ENCODE measurements at regions not wholly inside any gene's neighbourhood (a gene's known extent, or its start where the extent isn't known, plus 50 kb on each side); places are given as distances from the start of the nearest gene placed in this dataset.
"Not testable (repeated sequence)": the region's sequence is repeated elsewhere in the genome, so short reads cannot be mapped to it uniquely, and the experiment has no call there.

DNA sequence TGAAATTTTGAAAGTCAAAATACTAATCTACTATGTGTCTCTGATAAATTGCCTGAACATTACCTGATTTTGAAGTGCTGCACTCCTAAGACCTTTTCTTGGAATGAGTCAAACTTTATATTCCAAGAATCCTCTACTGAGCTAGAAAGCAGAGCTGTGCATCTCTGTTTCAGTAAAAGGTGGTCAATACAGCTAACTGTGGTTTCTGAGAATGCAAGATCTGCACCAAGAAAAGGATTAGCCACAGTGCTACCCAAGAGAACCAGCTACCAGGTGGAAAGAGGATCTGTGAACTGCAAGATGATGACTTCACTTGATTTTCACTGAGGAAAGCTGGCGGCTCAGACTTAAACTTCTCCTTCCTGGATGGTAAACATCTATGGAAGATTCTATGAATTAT lies 289.3 kb downstream of the LIPI start:
- H3K14ac ChIP-seq (ENCODE audit: low read length); H2BK12ac ChIP-seq (ENCODE audit: low read length); H4K12ac ChIP-seq (ENCODE audit: low read depth, low read length); H3K9me3 ChIP-seq (ENCODE audit: insufficient read depth, low read depth, low read length); H3K23ac ChIP-seq (ENCODE audit: low read length); H3K4me1 ChIP-seq (ENCODE audit: control insufficient read depth in 1 of 2, insufficient read depth in 2 of 2, low read length in 2 of 2); H3K36me3 ChIP-seq (ENCODE audit: control insufficient read depth in 1 of 2, insufficient read depth in 2 of 2, low read length in 2 of 2); H3K4me2 ChIP-seq (ENCODE audit: low read length); H4K91ac ChIP-seq (ENCODE audit: low read depth, low read length); H4K8ac ChIP-seq (ENCODE audit: low read depth, low read length); H2AFZ ChIP-seq (ENCODE audit: insufficient read depth, low read length, poor library complexity); H3K27me3 ChIP-seq (ENCODE audit: insufficient read depth, low read length); H2BK120ac ChIP-seq (ENCODE audit: insufficient read depth, low read length, poor library complexity); H3K79me1 ChIP-seq (ENCODE audit: low read length); DNase-seq; H3K27ac ChIP-seq (ENCODE audit: low read depth, low read length); H2BK5ac ChIP-seq (ENCODE audit: low read depth, low read length, poor library complexity); H3K9ac ChIP-seq (ENCODE audit: low read length); H3K4ac ChIP-seq (ENCODE audit: low read depth, low read length); H3K4me3 ChIP-seq (ENCODE audit: low read depth, low read length); H3K18ac ChIP-seq (ENCODE audit: low read length); H3K79me2 ChIP-seq (ENCODE audit: control insufficient read depth, insufficient read depth, low read length, poor library complexity); H2AK5ac ChIP-seq (ENCODE audit: low read length): not testable (repeated sequence)
- WGBS (ENCODE audit: extremely low coverage, insufficient coverage, insufficient read length): no CpG with 5 or more reads among the region's 1 CpG

DNA sequence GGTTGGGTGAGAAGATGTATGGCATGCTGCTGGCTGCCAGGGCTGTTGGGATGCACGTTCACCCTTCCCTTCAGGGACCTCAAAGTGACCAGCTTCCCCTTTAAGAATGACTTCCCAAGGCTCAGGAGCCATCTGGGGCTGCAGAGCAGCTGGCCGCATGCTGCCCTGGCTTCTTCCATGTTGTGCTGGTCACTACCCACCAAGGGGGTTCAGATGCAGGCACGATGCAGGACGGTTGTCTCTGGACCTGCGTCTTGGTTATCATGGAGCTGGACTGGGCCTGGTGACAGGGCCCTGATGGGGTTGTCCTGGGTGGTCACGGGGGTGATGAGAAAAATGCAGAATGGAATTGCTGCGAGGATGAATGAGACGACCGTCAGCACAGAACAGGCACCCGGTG lies 297.8 kb downstream of the POTED start:
- not testable (repeated sequence) for H3K4me2 ChIP-seq (ENCODE audit: low read length); H2AFZ ChIP-seq (ENCODE audit: insufficient read depth, low read length, poor library complexity); H3K79me2 ChIP-seq (ENCODE audit: control insufficient read depth, insufficient read depth, low read length, poor library complexity); H4K12ac ChIP-seq (ENCODE audit: low read depth, low read length); H3K79me1 ChIP-seq (ENCODE audit: low read length); H3K18ac ChIP-seq (ENCODE audit: low read length); H3K9ac ChIP-seq (ENCODE audit: low read length); H3K23ac ChIP-seq (ENCODE audit: low read length); H2AK5ac ChIP-seq (ENCODE audit: low read length); H4K8ac ChIP-seq (ENCODE audit: low read depth, low read length); H2BK120ac ChIP-seq (ENCODE audit: insufficient read depth, low read length, poor library complexity); H3K4ac ChIP-seq (ENCODE audit: low read depth, low read length); H2BK5ac ChIP-seq (ENCODE audit: low read depth, low read length, poor library complexity); H2BK12ac ChIP-seq (ENCODE audit: low read length); H3K27me3 ChIP-seq (ENCODE audit: insufficient read depth, low read length); H3K14ac ChIP-seq (ENCODE audit: low read length); DNase-seq; H3K27ac ChIP-seq (ENCODE audit: low read depth, low read length); H3K36me3 ChIP-seq (ENCODE audit: control insufficient read depth in 1 of 2, insufficient read depth in 2 of 2, low read length in 2 of 2); H3K4me1 ChIP-seq (ENCODE audit: control insufficient read depth in 1 of 2, insufficient read depth in 2 of 2, low read length in 2 of 2); H3K4me3 ChIP-seq (ENCODE audit: low read depth, low read length); H4K91ac ChIP-seq (ENCODE audit: low read depth, low read length)
- no CpG with 5 or more reads among the region's 10 CpGs for WGBS (ENCODE audit: extremely low coverage, insufficient coverage, insufficient read length)
- peaks cover 13% of the 10 kb centered on the region for H3K9me3 ChIP-seq (ENCODE audit: insufficient read depth, low read depth, low read length)

DNA sequence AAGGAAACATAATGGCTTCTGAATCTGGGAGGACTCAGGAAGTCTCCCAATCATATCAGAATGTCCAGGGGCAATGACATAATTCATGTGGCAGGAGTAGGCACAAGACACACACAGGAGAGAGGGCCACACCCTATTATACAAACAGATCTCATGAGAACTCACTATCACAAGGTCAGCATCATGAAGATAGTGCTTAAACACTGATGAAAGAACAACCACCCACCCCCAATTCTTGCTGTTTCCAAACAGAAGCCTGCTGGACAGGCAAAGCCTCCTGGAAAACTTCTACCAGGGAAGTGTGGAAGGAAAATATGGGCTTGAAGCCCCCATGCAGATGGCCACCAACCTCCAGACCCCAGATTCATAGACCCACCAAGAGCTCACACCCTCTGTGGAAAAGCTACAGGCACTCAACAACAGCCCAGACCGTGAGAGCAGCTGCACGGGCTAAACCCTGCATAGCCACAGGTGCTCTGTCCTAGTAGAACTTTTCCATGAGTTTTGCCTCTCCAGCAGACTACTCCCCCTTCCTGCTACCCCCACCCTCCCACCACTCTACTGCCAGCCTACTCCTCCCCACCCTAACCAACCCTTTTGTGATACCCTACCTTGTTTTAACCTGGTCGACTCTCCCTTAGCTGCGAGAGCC lies 287.1 kb downstream of the POTED start:
- H3K79me1 ChIP-seq (ENCODE audit: low read length); H3K14ac ChIP-seq (ENCODE audit: low read length); H3K23ac ChIP-seq (ENCODE audit: low read length); H3K4me1 ChIP-seq (ENCODE audit: control insufficient read depth in 1 of 2, insufficient read depth in 2 of 2, low read length in 2 of 2); H2BK120ac ChIP-seq (ENCODE audit: insufficient read depth, low read length, poor library complexity); H3K9ac ChIP-seq (ENCODE audit: low read length); H3K4ac ChIP-seq (ENCODE audit: low read depth, low read length); H4K8ac ChIP-seq (ENCODE audit: low read depth, low read length); H2BK5ac ChIP-seq (ENCODE audit: low read depth, low read length, poor library complexity); H4K12ac ChIP-seq (ENCODE audit: low read depth, low read length); H3K27me3 ChIP-seq (ENCODE audit: insufficient read depth, low read length); H3K4me2 ChIP-seq (ENCODE audit: low read length); H3K79me2 ChIP-seq (ENCODE audit: control insufficient read depth, insufficient read depth, low read length, poor library complexity); H2AFZ ChIP-seq (ENCODE audit: insufficient read depth, low read length, poor library complexity); DNase-seq; H2BK12ac ChIP-seq (ENCODE audit: low read length); H3K4me3 ChIP-seq (ENCODE audit: low read depth, low read length); H3K18ac ChIP-seq (ENCODE audit: low read length); H2AK5ac ChIP-seq (ENCODE audit: low read length); H4K91ac ChIP-seq (ENCODE audit: low read depth, low read length); H3K36me3 ChIP-seq (ENCODE audit: control insufficient read depth in 1 of 2, insufficient read depth in 2 of 2, low read length in 2 of 2); H3K27ac ChIP-seq (ENCODE audit: low read depth, low read length): not testable (repeated sequence)
- WGBS (ENCODE audit: extremely low coverage, insufficient coverage, insufficient read length): no CpG with 5 or more reads among the region's 4 CpGs
- peaks cover 13% of the 10 kb centered on the region for H3K9me3 ChIP-seq (ENCODE audit: insufficient read depth, low read depth, low read length)

DNA sequence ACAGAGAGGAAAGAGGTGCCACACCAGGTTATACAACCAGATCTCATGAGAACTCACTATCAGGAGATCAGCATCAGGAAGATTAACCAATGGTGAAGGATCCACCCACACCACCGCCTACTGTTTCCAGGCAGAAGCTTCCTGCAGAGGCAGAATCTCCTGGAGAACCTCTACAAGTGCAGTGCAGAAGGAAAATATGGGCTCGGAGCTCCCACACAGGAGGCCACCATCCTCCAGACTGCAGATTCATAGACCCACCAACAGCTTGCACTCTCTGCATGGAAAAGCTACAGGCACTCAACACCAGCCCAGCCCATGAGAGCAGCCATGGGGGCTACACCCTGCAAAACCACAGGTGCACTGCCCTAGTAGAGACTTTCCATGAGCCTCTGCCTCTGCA lies 284.0 kb downstream of the POTED start:
- not testable (repeated sequence) for H3K79me2 ChIP-seq (ENCODE audit: control insufficient read depth, insufficient read depth, low read length, poor library complexity); H3K27ac ChIP-seq (ENCODE audit: low read depth, low read length); H3K27me3 ChIP-seq (ENCODE audit: insufficient read depth, low read length); H3K9ac ChIP-seq (ENCODE audit: low read length); H3K18ac ChIP-seq (ENCODE audit: low read length); H4K8ac ChIP-seq (ENCODE audit: low read depth, low read length); H3K4me2 ChIP-seq (ENCODE audit: low read length); H2BK12ac ChIP-seq (ENCODE audit: low read length); H3K4me3 ChIP-seq (ENCODE audit: low read depth, low read length); DNase-seq; H2AK5ac ChIP-seq (ENCODE audit: low read length); H3K36me3 ChIP-seq (ENCODE audit: control insufficient read depth in 1 of 2, insufficient read depth in 2 of 2, low read length in 2 of 2); H3K79me1 ChIP-seq (ENCODE audit: low read length); H4K12ac ChIP-seq (ENCODE audit: low read depth, low read length); H3K14ac ChIP-seq (ENCODE audit: low read length); H4K91ac ChIP-seq (ENCODE audit: low read depth, low read length); H2BK120ac ChIP-seq (ENCODE audit: insufficient read depth, low read length, poor library complexity); H3K4ac ChIP-seq (ENCODE audit: low read depth, low read length); H3K23ac ChIP-seq (ENCODE audit: low read length); H3K4me1 ChIP-seq (ENCODE audit: control insufficient read depth in 1 of 2, insufficient read depth in 2 of 2, low read length in 2 of 2); H2BK5ac ChIP-seq (ENCODE audit: low read depth, low read length, poor library complexity); H2AFZ ChIP-seq (ENCODE audit: insufficient read depth, low read length, poor library complexity)
- H3K9me3 ChIP-seq (ENCODE audit: insufficient read depth, low read depth, low read length): peaks cover 11% of the 10 kb centered on the region
- no CpG with 5 or more reads among the region's 2 CpGs for WGBS (ENCODE audit: extremely low coverage, insufficient coverage, insufficient read length)

Measured in trophoblast cell (in vitro differentiated cells and primary cell).